Neural cell (in vitro differentiated cells): ENCODE measurements at regions not wholly inside any gene's neighbourhood (a gene's known extent, or its start where the extent isn't known, plus 50 kb on each side); places are given as distances from the start of the nearest gene placed in this dataset.

Source experiments
- H2AFZ ChIP-seq: fragments of 200-600, 300-800 bp; sonication (generic), shearing (Covaris generic); 2 replicates; pipeline ENCODE4 v1.6.0; 2014; ENCODE audit warnings: low read depth, mild to moderate bottlenecking, antibody characterized with exemption, low read length, moderate library complexity
- H3F3A ChIP-seq: fragments of 200-600 bp; shearing (Covaris generic); 2 replicates; pipeline ENCODE4 v1.6.1; 2016; ENCODE audit warnings: mild to moderate bottlenecking, moderate library complexity, mixed read lengths, antibody characterized with exemption, low read length; ENCODE audit not compliant: insufficient read depth, poor library complexity, severe bottlenecking
- H3K27ac ChIP-seq: fragments of 200-600, 300-800 bp; sonication (generic), shearing (Covaris generic); 2 replicates; pipeline ENCODE4 v1.5.1; 2014; ENCODE audit warnings: mild to moderate bottlenecking, low read length, moderate library complexity
- H3K27me3 ChIP-seq: fragments of 300-800, 200-600 bp; sonication (generic), shearing (Covaris generic); 2 replicates; pipeline ENCODE4 v1.6.0; 2014; ENCODE audit warnings: mild to moderate bottlenecking, low read depth, low read length, moderate library complexity; ENCODE audit not compliant: insufficient read depth
- H3K36me3 ChIP-seq: fragments of 300-800, 200-600 bp; sonication (generic), shearing (Covaris generic); 2 replicates; pipeline ENCODE4 v1.5.1; 2014; ENCODE audit warnings: mild to moderate bottlenecking, antibody characterized with exemption, low read length, moderate library complexity; ENCODE audit not compliant: insufficient read depth
- H3K4me2 ChIP-seq: fragments of 300-800, 200-600 bp; sonication (generic), shearing (Covaris generic); 2 replicates; pipeline ENCODE4 v1.6.0; 2014; ENCODE audit warnings: mild to moderate bottlenecking, low read length
- H3K4me3 ChIP-seq: fragments of 300-800, 200-600 bp; sonication (generic), shearing (Covaris generic); 2 replicates; pipeline ENCODE4 v1.5.1; 2014; ENCODE audit warnings: mild to moderate bottlenecking, low read length, moderate library complexity
- H3K79me2 ChIP-seq: fragments of 200-600 bp; shearing (Covaris generic); replicated peaks from 2 replicates; pipeline ENCODE4 v1.6.0; 2014; ENCODE audit warnings: mild to moderate bottlenecking, low read length, moderate library complexity; ENCODE audit not compliant: insufficient read depth
- H3K9ac ChIP-seq: fragments of 300-800, 200-600 bp; sonication (generic), shearing (Covaris generic); 2 replicates; pipeline ENCODE4 v1.6.1; 2016; ENCODE audit warnings: mild to moderate bottlenecking, low read length, mixed read lengths
- H3K9me2 ChIP-seq: fragments of 200-600 bp; shearing (Covaris generic); 2 replicates; pipeline ENCODE4 v1.6.1; 2016; ENCODE audit warnings: mild to moderate bottlenecking, low read length, mixed read lengths; ENCODE audit not compliant: insufficient read depth
- H3K9me3 ChIP-seq: fragments of 200-600, 300-800 bp; sonication (generic), shearing (Covaris generic); 2 replicates; pipeline ENCODE4 v1.6.1; 2016; ENCODE audit warnings: mild to moderate bottlenecking, mixed run types, low read length, moderate library complexity, mixed read lengths
- H4K20me1 ChIP-seq: fragments of 200-600 bp; shearing (Covaris generic); 2 replicates; pipeline ENCODE4 v1.6.1; 2016; ENCODE audit warnings: mild to moderate bottlenecking, mixed run types; ENCODE audit not compliant: insufficient read depth
- CTCF ChIP-seq: fragments of 450-650 bp; IDR thresholded peaks from 2 replicates; pipeline ENCODE4 v1.5.1; 2014; ENCODE audit warnings: antibody characterized with exemption, mild to moderate bottlenecking, moderate library complexity; ENCODE audit not compliant: poor library complexity, severe bottlenecking
- EP300 ChIP-seq: fragments of 450-650 bp; conservative IDR thresholded peaks from 2 replicates; pipeline ENCODE4 v1.6.1; 2014; ENCODE audit warnings: antibody characterized with exemption, mild to moderate bottlenecking, moderate library complexity; ENCODE audit not compliant: poor library complexity, severe bottlenecking
- EZH2 ChIP-seq: fragments of 200-600, 300-800 bp; shearing (Covaris generic), sonication (generic); IDR thresholded peaks from 2 replicates; pipeline ENCODE4 v1.6.1; 2014; ENCODE audit warnings: antibody characterized with exemption, low read length, borderline replicate concordance, mild to moderate bottlenecking; ENCODE audit not compliant: insufficient read depth, poor library complexity, severe bottlenecking
- MXI1 ChIP-seq: fragments of 450-650 bp; conservative IDR thresholded peaks from 2 replicates; pipeline ENCODE4 v1.6.1; 2014; ENCODE audit warnings: antibody characterized with exemption, mild to moderate bottlenecking; ENCODE audit not compliant: poor library complexity, severe bottlenecking
- POLR2AphosphoS5 ChIP-seq: IDR thresholded peaks from 2 replicates; pipeline ENCODE4 v1.6.1; 2012
- RAD21 ChIP-seq: fragments of 450-650 bp; conservative IDR thresholded peaks from 2 replicates; pipeline ENCODE4 v1.6.1; 2014; ENCODE audit warnings: antibody characterized with exemption, mild to moderate bottlenecking, moderate library complexity
- REST ChIP-seq: IDR thresholded peaks from 2 replicates; pipeline ENCODE4 v1.6.1; 2012; ENCODE audit warnings: borderline replicate concordance
- SMC3 ChIP-seq: fragments of 450-650 bp; conservative IDR thresholded peaks from 2 replicates; pipeline ENCODE4 v1.6.1; 2014; ENCODE audit warnings: antibody characterized with exemption, mild to moderate bottlenecking, moderate library complexity; ENCODE audit not compliant: poor library complexity
- TAF1 ChIP-seq: IDR thresholded peaks from 2 replicates; pipeline ENCODE4 v1.6.1; 2012; ENCODE audit warnings: low read depth

GRCh38 chr2:235333076-235333475 is 160.8 kb upstream of the AGAP1 start:
- Histone ChIP-seq H3K27ac (no peak overlapping the region), H3F3A (no peaks in the 10 kb centered on the region), H3K9me3 (no peaks in the 10 kb centered on the region), H3K4me3 (no peak overlapping the region), H3K9me2 (no peaks in the 10 kb centered on the region), H3K4me2 (no peak overlapping the region), H3K9ac (no peak overlapping the region), H3K36me3 (no peaks in the 10 kb centered on the region), H3K27me3 (no peaks in the 10 kb centered on the region), H3K79me2 (no peaks in the 10 kb centered on the region), H2AFZ (no peak overlapping the region), H4K20me1 (no peaks in the 10 kb centered on the region)
- no peak for TF ChIP-seq MXI1
- TF ChIP-seq REST = no peak
- TF ChIP-seq CTCF = no peak
- TF ChIP-seq EP300 = no peak
- no peak for TF ChIP-seq TAF1
- no peak for TF ChIP-seq RAD21
- no peak for TF ChIP-seq EZH2

GRCh38 chr2:235334179-235334578 is 159.7 kb upstream of the AGAP1 start:
- H2AFZ ChIP-seq = no peak overlapping the region
- H3K79me2 ChIP-seq = no peaks in the 10 kb centered on the region
- H3K27ac ChIP-seq = no peak overlapping the region
- TF ChIP-seq CTCF (no peak), POLR2AphosphoS5 (no peak), SMC3 (no peak), EZH2 (no peak), RAD21 (no peak), MXI1 (no peak), EP300 (no peak), REST (no peak), TAF1 (no peak)
- no peaks in the 10 kb centered on the region for H3F3A ChIP-seq
- H3K4me2 ChIP-seq = no peak overlapping the region
- peaks cover 4% of the 10 kb centered on the region for H3K9me3 ChIP-seq
- H3K9ac ChIP-seq = no peak overlapping the region
- no peaks in the 10 kb centered on the region for H3K27me3 ChIP-seq
- no peaks in the 10 kb centered on the region for H3K36me3 ChIP-seq
- no peak overlapping the region for H3K4me3 ChIP-seq
- no peaks in the 10 kb centered on the region for H3K9me2 ChIP-seq
- no peaks in the 10 kb centered on the region for H4K20me1 ChIP-seq
